GM19240 (cell line): ENCODE measurements at regions not wholly inside any gene's neighbourhood (a gene's known extent, or its start where the extent isn't known, plus 50 kb on each side); places are given as distances from the start of the nearest gene placed in this dataset.
"Not testable (repeated sequence)": the region's sequence is repeated elsewhere in the genome, so short reads cannot be mapped to it uniquely, and the experiment has no call there.

Experiments used
- DNase-seq: peaks from one replicate; pipeline ENCODE4 v3.0.0; 2011; ENCODE audit warnings: low spot score; ENCODE audit not compliant: insufficient read length

- no peak for DNase-seq
Measured at GRCh38 chr9:1115370-1115769, 65.2 kb downstream of the DMRT2 start.

- no peak for DNase-seq
Measured at GRCh38 chr9:1117439-1117838, 67.3 kb downstream of the DMRT2 start.

GRCh38 chr9:1120500-1121165 is 70.5 kb downstream of the DMRT2 start:
- DNase-seq = no peak

- DNase-seq = no peak
Measured at GRCh38 chr9:1125741-1126140, 75.6 kb downstream of the DMRT2 start.

GRCh38 chr9:1128046-1128445 is 77.9 kb downstream of the DMRT2 start:
- no peak for DNase-seq

- no peak for DNase-seq
Measured at GRCh38 chr9:1129382-1129781, 79.2 kb downstream of the DMRT2 start.

- DNase-seq = no peak
Measured at GRCh38 chr9:1140057-1140456, 89.9 kb downstream of the DMRT2 start.

GRCh38 chr9:1151691-1152090 is 101.5 kb downstream of the DMRT2 start:
- no peak for DNase-seq

- DNase-seq = no peak
Measured at GRCh38 chr9:1152171-1152570, 102.0 kb downstream of the DMRT2 start.

- no peak for DNase-seq
Measured at GRCh38 chr9:1154739-1155138, 104.6 kb downstream of the DMRT2 start.

- DNase-seq = no peak
Measured at GRCh38 chr9:1155602-1156001, 105.4 kb downstream of the DMRT2 start.

- DNase-seq = no peak
Measured at GRCh38 chr9:1156794-1157550, 106.8 kb downstream of the DMRT2 start.

- DNase-seq = no peak
Measured at GRCh38 chr9:1157836-1158235, 107.7 kb downstream of the DMRT2 start.

- DNase-seq = no peak
Measured at GRCh38 chr9:1170918-1171317, 120.8 kb downstream of the DMRT2 start.

- DNase-seq = no peak
Measured at GRCh38 chr9:1171546-1171945, 121.4 kb downstream of the DMRT2 start.

GRCh38 chr9:1173211-1173610 is 123.1 kb downstream of the DMRT2 start:
- DNase-seq = no peak

- no peak for DNase-seq
Measured at GRCh38 chr9:1173993-1174392, 123.8 kb downstream of the DMRT2 start.

GRCh38 chr9:1179366-1179765 is 129.2 kb downstream of the DMRT2 start:
- DNase-seq = no peak

- no peak for DNase-seq
Measured at GRCh38 chr9:1184146-1184545, 134.0 kb downstream of the DMRT2 start.

GRCh38 chr9:1187137-1187536 is 137.0 kb downstream of the DMRT2 start:
- DNase-seq = not testable (repeated sequence)

GRCh38 chr9:1195636-1196035 is 145.5 kb downstream of the DMRT2 start:
- not testable (repeated sequence) for DNase-seq

GRCh38 chr9:1198085-1198484 is 147.9 kb downstream of the DMRT2 start:
- DNase-seq = no peak

GRCh38 chr9:1200847-1201251 is 150.7 kb downstream of the DMRT2 start:
- DNase-seq = no peak
